NCI-H187 (cell line): ENCODE measurements at regions not wholly inside any gene's neighbourhood (a gene's known extent, or its start where the extent isn't known, plus 50 kb on each side); places are given as distances from the start of the nearest gene placed in this dataset.

Experiments used
- DNase-seq, 2 experiments: peaks; one replicate each; lab custom pipeline; 2025; lab: John Stamatoyannopoulos, UW

DNA sequence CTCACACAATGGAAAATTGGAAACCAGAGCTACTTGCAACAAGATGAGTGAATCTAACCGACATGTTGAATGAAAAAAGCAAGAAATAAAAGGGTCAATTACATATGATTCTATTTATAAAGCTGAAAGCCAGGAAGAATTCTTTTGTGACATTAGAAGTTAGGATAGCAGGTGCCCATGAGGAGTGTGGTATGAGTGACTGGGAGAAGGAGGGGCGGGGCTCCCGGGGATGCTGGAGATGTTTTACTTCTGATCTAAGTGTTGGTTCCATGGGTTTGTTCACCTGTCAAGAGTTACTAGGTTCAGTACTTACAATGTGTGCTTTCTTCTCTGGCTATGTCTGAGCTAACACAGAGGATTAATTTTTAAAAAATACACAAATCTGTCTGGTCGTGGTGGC is 60.8 kb downstream of the NSMCE3 start:
- DNase-seq = no peak

DNA sequence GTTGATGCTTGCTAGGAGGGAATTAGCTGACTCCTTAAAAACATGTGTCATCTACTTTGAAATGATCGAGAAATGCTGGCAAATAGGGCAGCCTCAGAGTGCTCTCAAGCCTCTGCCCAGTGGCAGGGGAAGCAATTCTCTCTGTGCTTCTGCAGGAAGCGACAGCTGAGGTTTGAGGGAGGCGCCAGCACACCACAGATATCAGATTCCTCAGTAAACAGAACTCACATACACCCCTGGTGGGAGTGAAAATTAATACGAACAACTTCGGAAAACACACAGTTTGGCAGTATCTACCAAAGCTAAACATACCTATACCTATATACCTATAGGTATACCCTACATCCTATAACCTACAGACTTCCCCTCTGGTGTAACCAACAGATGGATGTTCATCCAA is 61.3 kb downstream of the NSMCE3 start:
- DNase-seq = peak in 1 of 2 experiments; percentile 27

DNA sequence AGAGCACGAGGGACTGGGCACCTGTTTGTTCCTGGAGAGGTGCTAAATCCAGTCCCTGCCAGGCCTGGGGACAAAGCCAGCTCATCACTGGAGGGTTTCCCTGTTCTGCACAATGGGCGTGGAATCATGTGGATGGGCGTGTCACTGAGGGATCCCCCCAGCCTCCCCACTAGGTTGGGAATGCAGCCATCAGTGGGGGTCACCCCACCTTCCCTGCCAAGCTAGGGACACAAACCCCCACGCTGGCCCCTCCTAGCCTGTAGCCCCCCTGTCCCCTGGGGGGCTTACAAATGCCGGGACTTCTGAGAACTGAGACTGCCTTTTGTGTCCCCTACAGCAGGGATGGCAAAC is 61.9 kb downstream of the NSMCE3 start:
- no peak for DNase-seq

DNA sequence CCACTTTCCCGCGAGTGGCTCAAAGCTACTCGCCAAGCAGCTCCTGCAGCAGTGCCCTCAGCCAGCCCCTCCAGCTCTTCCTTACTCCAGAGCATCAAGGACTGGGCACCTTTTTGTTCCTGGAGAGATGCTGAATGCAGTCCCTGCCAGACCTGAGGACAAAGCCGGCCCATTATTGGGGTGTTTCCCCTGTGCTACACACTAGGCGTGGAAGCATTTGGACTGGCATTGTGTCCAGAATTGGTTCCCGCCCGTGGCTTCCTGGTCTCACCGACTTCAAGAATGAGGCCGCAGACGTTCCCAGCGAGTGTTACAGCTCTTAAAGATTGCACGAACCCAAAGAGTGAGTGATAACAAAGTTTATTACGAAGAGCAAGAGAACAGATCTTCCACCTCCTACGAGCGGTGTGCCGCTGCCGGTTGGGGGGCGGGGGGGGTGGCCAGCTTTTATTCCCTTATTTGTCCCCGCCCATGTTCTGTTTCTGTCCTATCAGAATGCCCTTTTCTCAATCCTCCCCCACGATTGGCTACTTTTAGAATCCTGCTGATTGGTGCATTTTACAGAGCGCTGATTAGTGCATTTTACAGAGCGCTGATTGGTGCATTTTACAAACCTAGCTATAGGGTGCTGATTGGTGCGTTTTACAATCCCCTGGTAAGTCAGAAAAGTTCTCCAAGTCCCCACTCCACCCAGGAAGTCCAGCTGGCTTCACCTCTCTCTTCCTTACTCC is 62.4 kb downstream of the NSMCE3 start:
- DNase-seq = no peak

DNA sequence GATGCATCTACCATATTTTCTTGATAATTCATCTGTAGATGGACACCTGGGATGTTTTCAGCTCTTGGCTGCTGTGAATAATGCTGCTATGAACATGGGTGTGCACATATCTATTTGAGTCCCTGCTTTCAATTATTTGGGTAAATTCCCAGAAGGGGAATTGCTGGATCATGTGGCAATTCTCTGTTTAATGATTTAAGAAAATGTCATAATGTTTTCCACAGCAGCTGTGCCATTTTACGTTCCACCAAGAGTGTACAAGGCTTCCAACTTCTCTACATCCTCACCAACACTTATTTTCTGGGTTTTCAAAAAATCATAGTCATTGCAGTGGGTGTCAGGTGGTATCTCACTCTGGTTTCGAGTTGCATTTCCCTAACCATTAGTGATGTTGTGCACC is 64.4 kb downstream of the NSMCE3 start:
- DNase-seq = no peak

DNA sequence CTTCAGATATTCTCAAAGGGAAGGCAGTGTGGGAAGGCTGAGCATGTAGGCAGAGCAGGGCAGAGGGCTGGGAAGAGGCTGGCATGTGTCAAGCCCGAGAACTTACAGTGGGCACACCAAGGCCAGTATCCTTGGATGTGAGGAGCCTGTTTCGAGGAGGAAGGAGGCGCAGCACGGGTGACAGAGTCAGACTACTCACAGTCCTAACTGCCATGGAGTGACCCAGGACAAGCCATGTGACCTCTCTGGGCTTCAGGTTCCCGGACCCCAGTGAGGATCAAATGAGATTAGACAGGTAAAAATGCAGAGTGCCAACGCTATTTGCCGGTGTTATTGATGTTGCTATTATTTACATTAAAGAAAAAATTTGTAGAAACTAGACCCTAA is 65.3 kb downstream of the NSMCE3 start:
- no peak for DNase-seq

DNA sequence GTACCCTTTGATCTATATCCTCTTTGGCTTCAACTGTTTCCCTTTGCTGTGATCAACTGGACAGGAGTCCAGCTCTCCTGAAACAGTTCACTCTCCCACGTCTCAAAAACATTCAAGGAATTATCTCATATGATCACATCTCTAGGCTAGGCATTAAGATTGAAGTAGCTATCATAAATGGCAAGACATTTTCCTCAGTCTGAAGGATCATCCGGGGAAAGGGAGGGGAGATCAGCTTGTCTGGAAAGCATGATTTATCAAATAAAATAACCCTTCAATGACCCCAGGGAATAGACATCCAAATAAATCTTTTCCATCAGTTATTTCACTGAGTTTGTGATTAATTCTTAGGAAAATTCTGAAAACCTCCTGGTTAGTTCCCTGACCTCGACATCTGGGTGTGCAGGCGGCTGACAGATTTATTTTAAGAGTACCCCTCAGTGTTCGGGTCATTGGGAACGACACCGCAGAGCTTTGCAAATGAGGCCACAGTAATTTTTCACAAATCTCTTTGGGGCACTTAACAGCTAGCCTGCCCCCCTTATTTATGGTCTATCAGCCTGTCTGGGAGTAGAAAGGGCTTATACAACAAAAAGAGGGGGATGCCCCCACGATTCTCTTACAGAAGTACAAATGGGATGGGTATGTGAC is 65.8 kb downstream of the NSMCE3 start:
- no peak for DNase-seq

DNA sequence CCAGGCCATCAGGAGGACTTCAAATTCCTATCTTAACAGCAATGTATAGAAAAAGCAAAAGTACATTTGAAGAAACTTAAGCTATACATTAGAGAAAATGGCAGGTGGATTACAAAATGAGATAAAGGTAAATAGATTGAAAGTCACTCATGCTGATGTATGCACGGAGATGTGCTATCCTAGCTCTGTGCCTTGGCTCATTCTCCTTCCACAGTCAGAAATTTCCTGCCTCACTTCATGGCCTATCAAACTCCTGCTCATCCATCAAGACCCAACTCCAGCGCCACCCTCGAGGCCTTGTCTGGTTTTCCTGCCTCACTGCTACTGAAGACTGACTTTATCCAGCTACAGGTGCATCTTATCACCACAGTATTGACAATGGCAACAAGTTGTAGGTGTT is 72.9 kb downstream of the NSMCE3 start:
- DNase-seq = no peak

DNA sequence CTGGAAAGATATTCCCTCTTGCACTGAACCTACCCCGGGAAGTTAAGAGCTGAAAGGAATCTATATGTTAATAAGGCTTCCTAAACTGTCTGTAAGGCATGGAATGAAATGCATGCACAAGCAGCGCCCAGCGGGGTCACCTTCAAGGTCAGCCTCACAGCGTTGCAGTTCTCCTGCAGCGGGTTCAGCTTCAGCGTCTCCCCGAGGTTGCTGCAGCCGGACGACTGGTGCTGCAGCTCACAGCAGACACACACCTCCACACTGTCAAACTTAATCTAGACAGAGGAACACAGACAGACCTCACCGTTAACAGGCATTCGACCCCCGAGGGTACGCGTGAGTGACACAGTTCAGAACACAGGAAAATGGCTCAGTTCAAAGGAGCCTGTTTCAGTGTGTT is 73.3 kb downstream of the NSMCE3 start:
- no peak for DNase-seq

DNA sequence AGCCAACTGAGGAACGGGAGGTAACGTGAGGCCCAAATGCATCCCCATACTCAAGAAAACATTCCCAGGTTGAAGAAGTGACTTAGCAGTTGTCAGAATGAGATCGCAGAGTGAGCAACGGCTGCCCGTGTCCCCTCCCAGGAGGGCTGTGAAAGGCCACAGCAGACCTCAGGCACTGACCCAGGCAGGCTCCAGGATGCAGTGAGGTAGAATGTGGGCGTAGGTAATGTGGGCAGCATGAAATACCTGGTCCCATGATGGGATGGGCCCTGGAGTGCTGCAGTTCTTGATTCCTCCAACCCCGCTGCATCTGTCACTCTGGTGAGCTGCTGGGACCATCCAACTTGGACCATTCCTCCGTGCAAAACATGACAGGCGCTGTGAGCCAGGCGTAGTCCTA is 74.8 kb downstream of the NSMCE3 start:
- no peak for DNase-seq

DNA sequence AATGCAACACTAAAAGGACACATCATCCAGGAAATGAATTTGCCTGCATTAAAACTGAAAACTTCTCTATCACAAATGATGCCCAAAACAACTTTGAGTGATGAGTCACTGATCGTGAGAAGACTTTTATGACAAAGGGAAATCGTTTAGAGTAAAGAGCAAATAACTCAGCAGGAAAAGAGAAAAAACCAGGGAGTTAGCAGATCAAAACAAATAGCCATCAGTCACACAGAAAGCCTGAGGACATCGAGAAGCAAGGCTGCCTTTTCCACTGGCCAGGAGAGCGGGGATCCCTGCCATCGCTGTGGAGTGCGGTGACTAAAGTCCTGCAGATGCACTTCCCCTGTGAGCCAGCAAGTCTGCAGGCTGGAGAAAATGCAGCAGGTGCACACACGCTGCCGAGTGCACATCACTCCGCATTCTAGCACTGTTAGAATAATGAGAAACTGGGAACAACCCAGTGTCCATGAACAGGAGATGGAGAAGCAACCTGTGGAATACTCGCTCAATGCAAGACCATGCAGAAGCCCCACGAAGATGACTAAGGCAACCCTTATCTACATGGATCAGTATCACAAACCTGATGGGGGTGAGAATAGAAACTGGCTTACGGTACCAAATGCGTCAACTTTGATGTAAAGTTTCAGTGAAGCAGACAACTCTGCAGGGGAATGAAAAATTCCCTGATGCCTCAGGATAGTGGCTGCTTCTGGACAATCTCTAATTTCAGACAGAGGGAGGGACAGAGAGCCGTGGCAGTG is 86.4 kb downstream of the NSMCE3 start:
- DNase-seq = no peak

DNA sequence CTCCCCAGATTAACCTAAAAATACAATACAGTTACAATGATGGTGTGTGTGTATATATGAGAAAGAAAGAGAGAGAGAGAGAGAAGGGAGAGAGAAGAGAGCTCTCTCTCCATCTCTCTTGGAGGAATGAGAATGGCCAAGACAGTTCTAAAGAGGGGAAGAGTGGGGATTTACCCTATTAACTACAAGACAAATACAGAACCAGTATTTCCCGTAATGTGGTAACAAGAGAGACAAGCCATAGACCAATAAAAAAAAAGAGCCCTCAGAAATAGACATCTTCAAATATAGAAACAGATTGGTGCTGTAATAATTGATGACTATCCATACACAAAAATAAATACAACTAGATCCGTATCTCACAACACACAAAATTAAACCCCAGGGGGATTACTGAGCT is 87.0 kb downstream of the NSMCE3 start:
- DNase-seq = no peak

DNA sequence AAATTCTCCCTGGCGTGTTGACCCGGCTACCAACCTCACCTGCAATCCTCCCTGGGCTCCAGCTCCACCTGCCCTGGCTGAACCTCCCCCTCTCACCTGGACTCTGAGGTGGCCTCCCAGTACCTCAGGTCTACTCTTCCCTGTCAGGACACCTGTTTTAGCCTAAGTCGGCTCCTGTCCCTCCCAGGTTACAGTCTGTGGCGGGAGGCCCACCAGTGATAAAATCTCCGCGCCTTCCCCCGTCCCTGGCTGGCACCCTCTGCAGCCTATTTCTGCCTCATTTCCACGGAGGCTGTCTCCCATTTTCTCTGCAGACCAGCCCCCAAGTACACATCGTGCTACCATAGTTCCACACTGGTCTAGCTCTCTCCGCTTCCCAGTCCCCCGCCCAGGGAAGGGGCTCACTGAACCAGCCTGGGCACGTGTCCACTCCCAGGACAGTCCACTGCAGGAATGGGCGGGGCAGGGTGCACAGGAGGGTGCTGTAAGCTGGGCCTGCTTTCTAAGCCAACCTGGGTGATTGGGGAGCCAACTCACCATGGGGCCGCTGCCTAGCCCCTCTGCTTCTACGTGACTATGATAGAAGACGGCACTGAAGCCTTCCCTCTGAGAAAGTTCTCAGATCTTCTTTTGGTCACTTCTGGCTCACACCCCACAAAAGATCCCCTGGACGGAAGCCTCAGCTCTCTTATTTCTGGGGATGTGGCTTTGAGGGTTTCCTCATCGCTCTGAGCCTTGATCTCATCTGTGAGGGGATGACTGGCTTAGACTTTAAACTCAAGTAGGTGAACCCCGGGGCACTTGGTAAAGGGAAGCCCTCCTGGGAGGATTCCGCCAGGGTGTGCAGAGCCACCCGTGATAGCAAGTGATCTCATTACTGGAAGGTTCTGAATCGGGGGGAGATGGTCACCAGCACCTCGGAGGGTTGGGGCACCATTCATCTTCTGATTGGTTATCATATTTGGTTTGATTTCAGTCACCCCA is 96.6 kb downstream of the NSMCE3 start:
- no peak for DNase-seq

DNA sequence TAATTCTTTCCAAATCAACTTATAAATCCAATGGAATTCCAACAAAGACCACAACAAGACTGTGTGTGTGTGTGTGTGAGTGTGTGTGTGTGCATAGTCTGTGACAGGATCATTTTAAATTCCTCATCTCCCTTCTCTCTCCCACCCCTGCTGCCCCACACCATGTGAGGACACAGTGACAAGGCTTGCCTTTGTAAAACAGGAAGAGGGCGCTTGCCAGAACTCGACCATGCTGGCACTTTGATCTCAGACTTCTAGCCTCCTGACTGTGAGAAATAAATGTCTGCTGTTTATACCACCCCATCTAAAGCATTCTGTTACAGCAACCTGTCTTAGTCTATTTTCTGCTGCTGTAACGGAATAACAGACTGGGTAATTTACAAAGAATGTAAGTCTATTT is 99.1 kb downstream of the NSMCE3 start:
- DNase-seq = no peak
